Sciatic nerve (tissue), 2 donors: ENCODE measurements at regions not wholly inside any gene's neighbourhood (a gene's known extent, or its start where the extent isn't known, plus 50 kb on each side); places are given as distances from the start of the nearest gene placed in this dataset.
"Not testable (repeated sequence)": the region's sequence is repeated elsewhere in the genome, so short reads cannot be mapped to it uniquely, and the experiment has no call there.

Source experiments
- ATAC-seq: fragments of 200-7000 bp; cut with Tn5 transposase; one replicate; pipeline ENCODE4 v1.9.1; 2020; ENCODE audit warnings: mild to moderate bottlenecking, moderate library complexity
- DNase-seq: peaks from one replicate; pipeline ENCODE4 v3.0.0-alpha.2; 2020; ENCODE audit warnings: low spot score
- intact Hi-C: fragments of 100-400 bp; cut with DNase I; formaldehyde crosslinking; loops from one replicate; pipeline ENCODE4 v1.14.2; 2022
- donor health status: DM: no; HTN: no; CAD: no.
- donor health status: DM: no; HTN: no; CAD: no.

- ATAC-seq, intact Hi-C loops, DNase-seq: not testable (repeated sequence)
These were observed 135.3 kb upstream of the HNRNPU start for GRCh38 chr1:244999644-245000043.

- DNase-seq = no peak
- ATAC-seq = no peak
- intact Hi-C loops = no loop called here
These were observed 134.5 kb upstream of the HNRNPU start for GRCh38 chr1:244998717-244999346.

GRCh38 chr1:244995602-244996400, 131.5 kb upstream of the HNRNPU start:
- ATAC-seq (no peak), DNase-seq (no peak)
- intact Hi-C loops = no loop called here

GRCh38 chr1:244992833-244993232, 128.5 kb upstream of the HNRNPU start:
- ATAC-seq (no peak), DNase-seq (no peak)
- intact Hi-C loops = no loop called here

- ATAC-seq = no peak
- intact Hi-C loops = no loop called here
These were observed 125.5 kb upstream of the HNRNPU start for GRCh38 chr1:244989813-244990212.

GRCh38 chr1:244988521-244988920, 124.2 kb upstream of the HNRNPU start:
- ATAC-seq = no peak
- DNase-seq = no peak

More at GRCh38 chr1:244989813-244990212, 125.5 kb upstream of the HNRNPU start:
- DNase-seq = no peak

GRCh38 chr1:244980605-244981004, 116.3 kb upstream of the HNRNPU start:
- DNase-seq (no peak), ATAC-seq (no peak)
- intact Hi-C loops = no loop called here

More at GRCh38 chr1:244988521-244988920, 124.2 kb upstream of the HNRNPU start:
- intact Hi-C loops = no loop called here

GRCh38 chr1:244974550-244974949, 110.2 kb upstream of the HNRNPU start:
- DNase-seq = no peak
- intact Hi-C loops = loop anchor here (5.0 kb wide), 1 partner anchor 112 kb away; the partner anchor contains the start of gene HNRNPU

GRCh38 chr1:244974106-244974505, 109.8 kb upstream of the HNRNPU start:
- intact Hi-C loops = loop anchor here (5.0 kb wide), 1 partner anchor 112 kb away; the partner anchor contains the start of gene HNRNPU
- DNase-seq = no peak
- ATAC-seq = no peak

More at GRCh38 chr1:244974550-244974949, 110.2 kb upstream of the HNRNPU start:
- no peak for ATAC-seq

GRCh38 chr1:244971552-244972216, 107.3 kb upstream of the HNRNPU start:
- intact Hi-C loops = loop anchor here (5.0 kb wide), 1 partner anchor 109 kb away; the partner anchor contains the start of gene HNRNPU
- DNase-seq = no peak
- ATAC-seq = no peak

- ATAC-seq (peak; percentile 93), DNase-seq (peak; percentile 97)
- intact Hi-C loops = loop anchor here (5.0 kb wide), 1 partner anchor 109 kb away; the partner anchor contains the start of gene HNRNPU
These were observed 106.6 kb upstream of the HNRNPU start for GRCh38 chr1:244970744-244971551.

- ATAC-seq (peak; percentile 53), DNase-seq (no peak)
- intact Hi-C loops = loop anchor here (5.0 kb wide), 1 partner anchor 108 kb away; the partner anchor contains the start of gene HNRNPU
These were observed 105.9 kb upstream of the HNRNPU start for GRCh38 chr1:244970236-244970743.

GRCh38 chr1:244969355-244970235, 105.3 kb upstream of the HNRNPU start:
- intact Hi-C loops = loop anchor here (5.0 kb wide), 1 partner anchor 107 kb away; the partner anchor contains the start of gene HNRNPU
- peak; percentile 67 for ATAC-seq
- peak; percentile 85 for DNase-seq

GRCh38 chr1:244968881-244969280, 104.5 kb upstream of the HNRNPU start:
- DNase-seq = no peak
- intact Hi-C loops = no loop called here
- no peak for ATAC-seq

GRCh38 chr1:244968471-244968871, 104.1 kb upstream of the HNRNPU start:
- ATAC-seq (no peak), DNase-seq (no peak)
- intact Hi-C loops = no loop called here

GRCh38 chr1:244967159-244967558, 102.8 kb upstream of the HNRNPU start:
- ATAC-seq (no peak), DNase-seq (no peak)
- intact Hi-C loops = no loop called here
